PFSK-1 (cell line): ENCODE measurements at regions not wholly inside any gene's neighbourhood (a gene's known extent, or its start where the extent isn't known, plus 50 kb on each side); places are given as distances from the start of the nearest gene placed in this dataset.

Experiments used
- FOXP2 ChIP-seq: optimal IDR thresholded peaks from 2 replicates; pipeline ENCODE3; 2011; ENCODE audit warnings: borderline replicate concordance, control low read depth, inconsistent platforms; ENCODE audit not compliant: insufficient read depth; ENCODE audit errors: extremely low read length, extremely low read depth
- POLR2AphosphoS5 ChIP-seq: IDR thresholded peaks from 2 replicates; pipeline ENCODE4 v1.6.1; 2012; ENCODE audit warnings: low read depth, mild to moderate bottlenecking, control low read depth, low read length, moderate library complexity
- SIN3A ChIP-seq: IDR thresholded peaks from 2 replicates; pipeline ENCODE4 v1.6.1; 2012; ENCODE audit warnings: mild to moderate bottlenecking, low read length, moderate library complexity, borderline replicate concordance; ENCODE audit not compliant: insufficient read depth
- TAF1 ChIP-seq: IDR thresholded peaks from 2 replicates; pipeline ENCODE4 v1.6.1; 2012; ENCODE audit warnings: low read length, control low read depth, borderline replicate concordance; ENCODE audit not compliant: insufficient read depth
- TF ChIP-seq, protein P1 (sequence below), 2 experiments: IDR thresholded peaks; 2 replicates each; pipeline versions ENCODE4 v1.6.1 to v1.8.0; 2011 to 2012; ENCODE audit warnings: low read depth in 2 of 2, low read length in 2 of 2, control low read depth in 1 of 2, inconsistent platforms in 1 of 2, mild to moderate bottlenecking in 1 of 2, moderate library complexity in 1 of 2; ENCODE audit not compliant: insufficient read depth in 1 of 2

DNA sequence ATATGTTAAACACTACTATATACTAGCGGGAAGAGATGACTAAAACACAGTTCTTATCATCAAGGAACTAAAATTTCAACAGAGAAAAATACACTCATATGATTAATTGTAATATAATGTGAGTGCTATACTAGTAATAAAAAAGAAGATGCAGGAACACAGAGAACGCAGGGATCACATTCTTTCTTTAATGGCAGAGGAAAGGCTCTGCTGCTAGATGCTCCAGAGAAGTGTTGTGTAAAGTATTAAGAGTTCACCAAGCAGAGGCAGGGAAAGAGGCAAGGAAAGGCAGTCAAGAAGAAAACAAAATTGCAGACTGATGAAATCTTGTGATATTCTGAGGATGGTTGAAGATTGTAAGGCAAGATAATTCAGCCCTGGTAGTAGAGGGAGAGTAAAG lies 394.7 kb downstream of the PDGFC start:
- TF ChIP-seq TAF1, result no peak
- no peak for TF ChIP-seq POLR2AphosphoS5
- no peak for TF ChIP-seq SIN3A
- TF ChIP-seq, protein P1, sequence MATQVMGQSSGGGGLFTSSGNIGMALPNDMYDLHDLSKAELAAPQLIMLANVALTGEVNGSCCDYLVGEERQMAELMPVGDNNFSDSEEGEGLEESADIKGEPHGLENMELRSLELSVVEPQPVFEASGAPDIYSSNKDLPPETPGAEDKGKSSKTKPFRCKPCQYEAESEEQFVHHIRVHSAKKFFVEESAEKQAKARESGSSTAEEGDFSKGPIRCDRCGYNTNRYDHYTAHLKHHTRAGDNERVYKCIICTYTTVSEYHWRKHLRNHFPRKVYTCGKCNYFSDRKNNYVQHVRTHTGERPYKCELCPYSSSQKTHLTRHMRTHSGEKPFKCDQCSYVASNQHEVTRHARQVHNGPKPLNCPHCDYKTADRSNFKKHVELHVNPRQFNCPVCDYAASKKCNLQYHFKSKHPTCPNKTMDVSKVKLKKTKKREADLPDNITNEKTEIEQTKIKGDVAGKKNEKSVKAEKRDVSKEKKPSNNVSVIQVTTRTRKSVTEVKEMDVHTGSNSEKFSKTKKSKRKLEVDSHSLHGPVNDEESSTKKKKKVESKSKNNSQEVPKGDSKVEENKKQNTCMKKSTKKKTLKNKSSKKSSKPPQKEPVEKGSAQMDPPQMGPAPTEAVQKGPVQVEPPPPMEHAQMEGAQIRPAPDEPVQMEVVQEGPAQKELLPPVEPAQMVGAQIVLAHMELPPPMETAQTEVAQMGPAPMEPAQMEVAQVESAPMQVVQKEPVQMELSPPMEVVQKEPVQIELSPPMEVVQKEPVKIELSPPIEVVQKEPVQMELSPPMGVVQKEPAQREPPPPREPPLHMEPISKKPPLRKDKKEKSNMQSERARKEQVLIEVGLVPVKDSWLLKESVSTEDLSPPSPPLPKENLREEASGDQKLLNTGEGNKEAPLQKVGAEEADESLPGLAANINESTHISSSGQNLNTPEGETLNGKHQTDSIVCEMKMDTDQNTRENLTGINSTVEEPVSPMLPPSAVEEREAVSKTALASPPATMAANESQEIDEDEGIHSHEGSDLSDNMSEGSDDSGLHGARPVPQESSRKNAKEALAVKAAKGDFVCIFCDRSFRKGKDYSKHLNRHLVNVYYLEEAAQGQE (IDR thresholded peaks at IDR 0.05; ENCODE audit: insufficient read depth in 1 of 2, low read depth in 2 of 2, low read length in 2 of 2), result no peak
- no peak for TF ChIP-seq FOXP2

- TF ChIP-seq SIN3A, result no peak
- TF ChIP-seq, protein P1 (IDR thresholded peaks at IDR 0.05; ENCODE audit: insufficient read depth in 1 of 2, low read depth in 2 of 2, low read length in 2 of 2), result no peak
Measured at GRCh38 chr4:156575430-156576073, 396.0 kb downstream of the PDGFC start.

DNA sequence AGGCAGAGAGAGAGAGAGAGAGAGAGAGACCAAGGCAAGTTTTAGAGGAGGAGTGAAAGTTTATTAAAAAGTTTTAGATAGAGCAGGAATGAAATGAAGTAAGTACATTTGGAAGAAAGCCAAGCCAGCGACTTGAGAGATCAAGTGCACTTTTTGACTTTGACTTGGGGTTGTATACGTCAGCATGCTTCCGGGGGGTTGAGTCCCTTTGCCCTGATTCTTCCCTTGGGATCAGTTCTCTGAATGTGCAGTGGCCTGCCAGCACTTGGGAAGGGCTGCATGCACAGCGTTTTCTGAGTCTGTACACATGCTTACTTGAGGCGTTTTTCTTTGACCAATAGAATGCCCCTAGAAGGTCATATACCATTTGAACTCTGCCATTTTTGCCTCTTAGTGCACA lies 400.5 kb downstream of the PDGFC start:
- no peak for TF ChIP-seq POLR2AphosphoS5
- TF ChIP-seq TAF1, result no peak
- no peak for TF ChIP-seq FOXP2
- no peak for TF ChIP-seq SIN3A
- TF ChIP-seq, protein P1 (IDR thresholded peaks at IDR 0.05; ENCODE audit: insufficient read depth in 1 of 2, low read depth in 2 of 2, low read length in 2 of 2), result no peak

- no peak for TF ChIP-seq TAF1
- TF ChIP-seq, protein P1 (IDR thresholded peaks at IDR 0.05; ENCODE audit: insufficient read depth in 1 of 2, low read depth in 2 of 2, low read length in 2 of 2), result no peak
- no peak for TF ChIP-seq FOXP2
- TF ChIP-seq SIN3A, result no peak
- no peak for TF ChIP-seq POLR2AphosphoS5
Measured at GRCh38 chr4:156569535-156569934, 402.1 kb downstream of the PDGFC start.

DNA sequence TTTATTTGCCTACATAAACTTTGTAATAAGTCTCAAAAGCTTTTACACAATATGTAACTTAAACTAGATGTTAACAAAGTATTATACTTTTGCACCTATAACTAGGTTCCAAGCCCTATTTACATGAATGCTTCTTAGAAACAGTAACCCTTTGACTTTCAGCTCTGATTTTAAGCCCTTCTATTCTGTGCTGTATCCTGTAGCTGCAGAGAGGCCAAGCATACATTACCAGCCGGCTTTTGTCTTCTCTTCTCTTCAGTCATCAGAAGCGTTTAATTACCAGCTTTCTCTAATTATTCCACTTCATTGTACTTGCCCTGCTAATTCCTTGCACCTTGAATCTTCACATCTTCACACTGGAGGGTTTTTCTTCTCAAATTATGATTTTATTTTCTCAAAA lies 403.1 kb downstream of the PDGFC start:
- no peak for TF ChIP-seq FOXP2
- TF ChIP-seq POLR2AphosphoS5, result no peak

DNA sequence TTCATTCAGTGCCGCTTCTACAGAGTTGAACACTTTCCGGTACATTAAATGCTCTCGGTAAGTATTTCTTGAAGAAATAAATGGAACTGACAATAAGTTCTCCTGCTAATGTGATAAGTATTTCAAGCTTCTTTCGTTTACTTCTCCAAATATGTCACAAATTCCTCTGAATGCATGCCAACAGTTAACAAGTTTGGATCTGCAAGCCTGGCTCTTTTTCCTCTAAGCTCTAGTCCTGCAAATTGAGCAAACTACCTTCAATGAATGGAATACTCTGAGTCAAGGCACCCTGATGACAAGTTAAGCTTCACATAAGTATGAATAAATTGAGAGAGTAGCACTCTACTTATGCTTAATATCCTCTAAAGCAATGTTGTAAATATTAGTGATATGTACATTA lies 403.6 kb downstream of the PDGFC start:
- TF ChIP-seq, protein P1 (IDR thresholded peaks at IDR 0.05; ENCODE audit: insufficient read depth in 1 of 2, low read depth in 2 of 2, low read length in 2 of 2), result no peak
- TF ChIP-seq FOXP2 (no peak), SIN3A (no peak), TAF1 (no peak), POLR2AphosphoS5 (no peak)
